Hepatocyte (in vitro differentiated cells): ENCODE measurements at regions not wholly inside any gene's neighbourhood (a gene's known extent, or its start where the extent isn't known, plus 50 kb on each side); places are given as distances from the start of the nearest gene placed in this dataset.

Source experiments
- DNase-seq: peaks from one replicate; pipeline ENCODE4 v3.0.0-alpha.2; 2016; ENCODE audit warnings: low spot score
- H2AFZ ChIP-seq: fragments of 200-600 bp; sonication (generic); 2 replicates; pipeline ENCODE4 v1.6.0; 2016; ENCODE audit warnings: antibody characterized with exemption, mild to moderate bottlenecking
- H3K27ac ChIP-seq: fragments of 200-600 bp; sonication (generic); 2 replicates; pipeline ENCODE4 v1.5.1; 2016; ENCODE audit warnings: mild to moderate bottlenecking
- H3K27me3 ChIP-seq: fragments of 200-600 bp; sonication (generic); 2 replicates; pipeline ENCODE4 v1.6.1; 2016
- H3K36me3 ChIP-seq: fragments of 200-600 bp; sonication (generic); replicated peaks from 2 replicates; pipeline ENCODE4 v1.5.1; 2016; ENCODE audit warnings: low read depth; ENCODE audit not compliant: insufficient read depth
- H3K4me1 ChIP-seq: fragments of 200-600 bp; sonication (generic); 2 replicates; pipeline ENCODE4 v1.5.1; 2016; ENCODE audit warnings: mild to moderate bottlenecking, moderate library complexity; ENCODE audit not compliant: insufficient read depth
- H3K4me2 ChIP-seq: fragments of 200-600 bp; sonication (generic); 2 replicates; pipeline ENCODE4 v1.6.0; 2016
- H3K4me3 ChIP-seq: fragments of 200-600 bp; sonication (generic); 2 replicates; pipeline ENCODE4 v1.5.1; 2016; ENCODE audit warnings: mild to moderate bottlenecking
- H3K79me2 ChIP-seq: fragments of 200-600 bp; sonication (generic); 2 replicates; pipeline ENCODE4 v1.6.0; 2017; ENCODE audit warnings: mild to moderate bottlenecking
- H3K9me2 ChIP-seq: fragments of 200-600 bp; sonication (generic); replicated peaks from 2 replicates; pipeline ENCODE4 v1.6.0; 2017; ENCODE audit warnings: mild to moderate bottlenecking; ENCODE audit not compliant: insufficient read depth
- H3K9me3 ChIP-seq: fragments of 200-600 bp; sonication (generic); 2 replicates; pipeline ENCODE4 v1.5.1; 2016; ENCODE audit warnings: low read depth, mild to moderate bottlenecking
- H4K20me1 ChIP-seq: fragments of 200-600 bp; sonication (generic); 2 replicates; pipeline ENCODE4 v1.6.0; 2016; ENCODE audit warnings: mild to moderate bottlenecking; ENCODE audit not compliant: insufficient read depth, poor library complexity, severe bottlenecking
- CTCF ChIP-seq: fragments of 200-600 bp; sonication (generic); IDR thresholded peaks from 2 replicates; pipeline ENCODE4 v1.5.1; 2016; ENCODE audit warnings: antibody characterized with exemption, mild to moderate bottlenecking; ENCODE audit not compliant: poor library complexity
- EZH2 ChIP-seq: fragments of 200-600 bp; sonication (generic); IDR thresholded peaks from 2 replicates; pipeline ENCODE4 v1.6.1; 2016; ENCODE audit warnings: antibody characterized with exemption, mild to moderate bottlenecking, borderline replicate concordance
- EZH2phosphoT487 ChIP-seq: fragments of 200-600 bp; sonication (generic); IDR thresholded peaks from one replicate; pipeline ENCODE4 v1.6.1; 2018; ENCODE audit warnings: antibody characterized with exemption, mild to moderate bottlenecking, low read depth, moderate library complexity; ENCODE audit not compliant: unreplicated experiment, severe bottlenecking
- WGBS: methylation state at CpG from one replicate; pipeline ENCODE4 v1.1.6; 2016; ENCODE audit warnings: low lambda C conversion rate; ENCODE audit errors: missing lambda C conversion rate; 5-methylcytosine and 5-hydroxymethylcytosine counted together

GRCh38 chr14:71221119-71221518, 313.9 kb downstream of the PCNX1 start:
- TF ChIP-seq EZH2 (no peak), EZH2phosphoT487 (no peak)

GRCh38 chr14:71225113-71225512, 317.9 kb downstream of the PCNX1 start:
- Histone ChIP-seq H3K27ac (no peak overlapping the region), H3K4me3 (no peak overlapping the region), H3K4me1 (no peaks in the 10 kb centered on the region), H3K27me3 (no peaks in the 10 kb centered on the region), H3K9me2 (no peaks in the 10 kb centered on the region), H3K79me2 (no peaks in the 10 kb centered on the region), H2AFZ (no peak overlapping the region), H4K20me1 (no peaks in the 10 kb centered on the region), H3K4me2 (no peak overlapping the region), H3K36me3 (no peaks in the 10 kb centered on the region), H3K9me3 (no peaks in the 10 kb centered on the region)
- DNase-seq = no peak
- 73% methylated on average over 2 of the region's 2 CpGs for WGBS
- TF ChIP-seq CTCF (no peak), EZH2phosphoT487 (no peak), EZH2 (no peak)

More at GRCh38 chr14:71221119-71221518, 313.9 kb downstream of the PCNX1 start:
- H3K27me3 ChIP-seq = no peaks in the 10 kb centered on the region
- H3K36me3 ChIP-seq = no peaks in the 10 kb centered on the region
- no peaks in the 10 kb centered on the region for H3K9me3 ChIP-seq
- WGBS = 85% methylated on average over 2 of the region's 2 CpGs
- H2AFZ ChIP-seq = no peak overlapping the region
- H4K20me1 ChIP-seq = no peaks in the 10 kb centered on the region
- DNase-seq = no peak
- H3K9me2 ChIP-seq = no peaks in the 10 kb centered on the region
- H3K4me1 ChIP-seq = no peaks in the 10 kb centered on the region
- H3K4me2 ChIP-seq = no peak overlapping the region
- H3K79me2 ChIP-seq = no peaks in the 10 kb centered on the region
- no peak overlapping the region for H3K4me3 ChIP-seq
- no peak overlapping the region for H3K27ac ChIP-seq

GRCh38 chr14:71228711-71229110, 321.5 kb downstream of the PCNX1 start:
- 38% methylated on average over 2 of the region's 2 CpGs for WGBS
- TF ChIP-seq EZH2 (no peak), EZH2phosphoT487 (no peak), CTCF (no peak)
- peak; percentile 29 for DNase-seq
- H3K4me2 ChIP-seq = no peak overlapping the region
- no peaks in the 10 kb centered on the region for H3K36me3 ChIP-seq
- no peaks in the 10 kb centered on the region for H3K9me2 ChIP-seq
- no peak overlapping the region for H3K4me3 ChIP-seq
- no peak overlapping the region for H2AFZ ChIP-seq
- no peaks in the 10 kb centered on the region for H4K20me1 ChIP-seq
- peak overlapping the region; percentile 54 for H3K27ac ChIP-seq
- H3K27me3 ChIP-seq = no peaks in the 10 kb centered on the region
- no peaks in the 10 kb centered on the region for H3K79me2 ChIP-seq
- no peaks in the 10 kb centered on the region for H3K4me1 ChIP-seq
- no peaks in the 10 kb centered on the region for H3K9me3 ChIP-seq

- H3K9me2 ChIP-seq = no peaks in the 10 kb centered on the region
- no peak overlapping the region for H3K4me3 ChIP-seq
- WGBS = 90% methylated on average over 7 of the region's 7 CpGs
- TF ChIP-seq CTCF (no peak), EZH2 (no peak), EZH2phosphoT487 (no peak)
- no peaks in the 10 kb centered on the region for H4K20me1 ChIP-seq
- DNase-seq = no peak
- H3K36me3 ChIP-seq = no peaks in the 10 kb centered on the region
- H3K27ac ChIP-seq = no peak overlapping the region
- no peak overlapping the region for H3K4me2 ChIP-seq
- no peaks in the 10 kb centered on the region for H3K4me1 ChIP-seq
- H2AFZ ChIP-seq = no peak overlapping the region
- no peaks in the 10 kb centered on the region for H3K79me2 ChIP-seq
- H3K27me3 ChIP-seq = no peaks in the 10 kb centered on the region
- no peaks in the 10 kb centered on the region for H3K9me3 ChIP-seq
Observed at GRCh38 chr14:71229875-71230274, 322.6 kb downstream of the PCNX1 start.
